ENCODE measurements at regions not wholly inside any gene's neighbourhood (a gene's known extent, or its start where the extent isn't known, plus 50 kb on each side); places are given as distances from the start of the nearest gene placed in this dataset.
"Not testable (repeated sequence)": the region's sequence is repeated elsewhere in the genome, so short reads cannot be mapped to it uniquely, and the experiment has no call there.

DNA sequence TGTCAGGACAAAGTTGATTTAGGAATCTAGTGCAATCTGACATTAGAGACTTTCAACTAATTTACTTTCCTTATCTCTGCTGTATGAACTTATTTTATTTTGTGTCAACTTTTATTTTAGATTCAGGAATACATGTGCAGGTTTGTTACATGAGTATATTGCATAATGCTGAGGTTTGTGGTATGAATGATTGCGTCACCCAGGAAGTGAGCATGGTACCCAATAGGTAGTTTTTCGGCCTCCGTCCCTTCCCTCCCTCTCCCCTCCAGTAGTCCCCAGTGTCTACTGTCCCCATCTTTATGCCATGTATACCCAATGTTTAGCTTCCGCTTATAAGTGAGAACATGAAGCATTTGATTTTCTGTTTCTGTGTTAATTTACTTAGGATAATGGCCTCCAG, 68.7 kb upstream of the TEX13D start:
- TF ChIP-seq, protein P1, sequence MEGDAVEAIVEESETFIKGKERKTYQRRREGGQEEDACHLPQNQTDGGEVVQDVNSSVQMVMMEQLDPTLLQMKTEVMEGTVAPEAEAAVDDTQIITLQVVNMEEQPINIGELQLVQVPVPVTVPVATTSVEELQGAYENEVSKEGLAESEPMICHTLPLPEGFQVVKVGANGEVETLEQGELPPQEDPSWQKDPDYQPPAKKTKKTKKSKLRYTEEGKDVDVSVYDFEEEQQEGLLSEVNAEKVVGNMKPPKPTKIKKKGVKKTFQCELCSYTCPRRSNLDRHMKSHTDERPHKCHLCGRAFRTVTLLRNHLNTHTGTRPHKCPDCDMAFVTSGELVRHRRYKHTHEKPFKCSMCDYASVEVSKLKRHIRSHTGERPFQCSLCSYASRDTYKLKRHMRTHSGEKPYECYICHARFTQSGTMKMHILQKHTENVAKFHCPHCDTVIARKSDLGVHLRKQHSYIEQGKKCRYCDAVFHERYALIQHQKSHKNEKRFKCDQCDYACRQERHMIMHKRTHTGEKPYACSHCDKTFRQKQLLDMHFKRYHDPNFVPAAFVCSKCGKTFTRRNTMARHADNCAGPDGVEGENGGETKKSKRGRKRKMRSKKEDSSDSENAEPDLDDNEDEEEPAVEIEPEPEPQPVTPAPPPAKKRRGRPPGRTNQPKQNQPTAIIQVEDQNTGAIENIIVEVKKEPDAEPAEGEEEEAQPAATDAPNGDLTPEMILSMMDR (conservative IDR thresholded peaks at IDR 0.05; ENCODE audit: low read length), result no peak
- H3K4me3 ChIP-seq (ENCODE audit: low read length), result no peak overlapping the region
- DNase-seq (ENCODE audit: low read depth), result no peak

DNA sequence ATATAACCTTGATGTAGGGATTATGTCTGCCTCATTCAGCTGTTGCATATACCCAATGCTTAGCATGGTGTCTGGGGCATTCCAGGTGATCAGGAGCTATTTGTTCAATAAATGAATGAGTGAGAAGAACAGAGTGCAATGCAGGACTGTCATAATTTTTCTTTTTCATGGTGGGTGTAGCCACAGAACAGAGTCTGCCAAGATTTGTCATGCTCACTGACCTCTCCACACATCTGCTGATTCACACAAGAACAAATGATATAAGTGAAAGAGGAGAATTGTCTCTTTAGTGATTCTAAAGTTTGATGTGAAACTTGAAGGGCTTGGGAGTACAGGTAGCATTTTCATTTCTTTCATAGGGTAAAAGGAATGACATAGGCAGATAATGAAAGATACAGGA, 64.4 kb upstream of the TEX13D start:
- H3K4me3 ChIP-seq (ENCODE audit: low read length), result no peak overlapping the region
- DNase-seq (ENCODE audit: low read depth), result no peak
- TF ChIP-seq, protein P1 (conservative IDR thresholded peaks at IDR 0.05; ENCODE audit: low read length), result no peak

DNA sequence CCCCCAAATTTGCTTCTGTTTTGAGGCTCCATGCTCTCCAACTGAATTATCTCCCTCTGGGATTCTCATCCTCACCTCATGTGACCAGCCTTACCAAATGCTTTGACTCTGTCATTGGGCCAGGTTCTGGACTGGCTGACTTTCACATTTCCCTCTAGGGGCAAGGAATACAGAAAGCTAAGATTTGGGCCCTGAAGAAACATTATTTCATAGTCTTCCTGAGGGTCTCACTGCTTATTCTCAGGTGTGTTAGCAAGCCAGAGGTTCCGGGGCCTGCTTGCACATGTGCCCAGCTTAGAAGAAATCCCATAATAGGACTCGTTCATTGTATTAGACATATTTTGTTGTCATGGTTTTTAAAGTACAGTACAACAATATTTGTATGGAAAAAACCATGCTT, 62.6 kb upstream of the TEX13D start:
- H3K4me3 ChIP-seq (ENCODE audit: low read length), result no peak overlapping the region
- DNase-seq (ENCODE audit: low read depth), result no peak
- TF ChIP-seq, protein P1 (conservative IDR thresholded peaks at IDR 0.05; ENCODE audit: low read length), result no peak

DNA sequence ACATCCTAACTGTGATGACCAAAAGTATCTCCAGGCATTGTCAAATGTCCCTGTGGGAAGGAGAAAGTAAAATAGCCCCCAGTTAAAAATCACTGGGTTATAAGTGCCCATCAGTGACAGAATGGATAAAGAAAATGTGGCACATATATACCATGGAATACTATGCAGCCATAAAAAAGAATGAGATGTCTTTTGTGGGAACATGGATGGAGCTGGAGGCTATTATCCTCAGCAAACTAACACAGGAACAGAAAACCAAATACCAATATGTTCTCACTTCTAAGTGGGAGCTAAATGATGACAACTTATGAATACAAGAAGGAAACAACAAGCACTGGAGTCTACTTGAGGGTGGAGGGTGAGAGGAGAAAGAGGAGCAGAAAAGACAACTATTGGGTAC, 60.9 kb upstream of the TEX13D start:
- DNase-seq (ENCODE audit: low read depth); H3K4me3 ChIP-seq (ENCODE audit: low read length): not testable (repeated sequence)

DNA sequence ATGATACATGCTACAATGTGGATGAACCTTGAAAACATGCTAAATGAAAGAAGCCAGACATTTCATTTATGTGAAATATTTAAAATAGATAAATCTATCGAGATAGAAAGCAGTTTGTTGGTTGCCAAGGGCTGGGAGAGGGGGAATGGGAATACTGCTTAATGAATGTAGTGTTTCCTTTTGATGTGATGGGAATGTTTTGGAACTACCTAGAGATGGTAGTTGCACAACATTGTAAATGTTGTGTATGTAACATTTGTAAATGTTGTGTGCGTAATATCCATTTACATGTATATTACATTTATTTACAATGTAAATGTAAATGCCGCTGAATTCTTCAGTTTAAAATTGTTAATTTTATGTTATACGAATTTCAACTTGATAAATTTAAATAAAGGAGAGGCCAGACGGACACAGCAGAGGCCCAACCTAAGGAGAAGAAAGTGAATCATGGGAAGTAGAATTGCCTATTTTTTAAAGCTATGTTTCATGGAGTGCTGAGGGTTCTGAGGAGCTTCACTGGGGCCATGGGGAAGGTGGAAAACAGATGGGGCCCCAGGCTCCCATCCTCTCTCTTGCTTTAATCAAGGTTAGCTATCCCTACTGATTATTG, 60.0 kb upstream of the TEX13D start:
- TF ChIP-seq, protein P1 (conservative IDR thresholded peaks at IDR 0.05; ENCODE audit: low read length), result no peak
- no peak for DNase-seq (ENCODE audit: low read depth)
- H3K4me3 ChIP-seq (ENCODE audit: low read length), result no peak overlapping the region

DNA sequence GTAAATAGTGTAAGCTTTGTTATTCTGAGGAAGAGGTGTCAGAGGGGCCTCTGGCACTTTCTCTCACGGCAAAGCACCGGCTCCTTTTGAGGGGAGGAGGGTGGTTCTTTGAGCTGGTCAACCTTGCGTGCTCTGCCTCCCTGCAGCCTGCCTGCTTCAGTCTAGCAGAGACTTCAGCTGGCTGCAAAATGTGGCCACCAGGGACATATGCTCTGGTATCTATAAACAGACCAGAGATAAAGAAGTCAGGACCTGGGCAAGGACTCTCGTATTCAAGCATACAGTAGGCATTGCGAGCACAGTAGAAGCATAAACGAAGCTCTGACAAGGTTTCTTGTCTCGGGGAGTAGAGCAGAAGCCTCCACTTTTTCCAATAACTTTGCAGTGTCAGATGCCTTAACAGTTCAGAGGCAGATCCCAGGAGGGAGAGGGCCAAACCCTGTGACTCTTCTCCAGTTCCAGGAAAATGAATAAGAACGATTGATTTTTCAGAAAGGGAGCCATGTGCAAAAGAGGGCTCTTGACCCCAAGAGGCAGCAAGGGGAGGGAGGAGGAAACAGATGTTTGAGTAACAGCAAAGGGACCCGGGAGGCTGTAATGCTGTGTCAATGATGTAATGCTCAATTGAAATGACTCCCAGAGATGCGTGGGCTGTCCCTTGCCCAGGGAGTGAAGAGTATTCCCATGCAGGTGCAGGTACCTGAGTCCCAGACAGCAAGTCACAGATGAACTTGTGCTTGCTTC, 57.9 kb upstream of the TEX13D start:
- no peak overlapping the region for H3K4me3 ChIP-seq (ENCODE audit: low read length)
- DNase-seq (ENCODE audit: low read depth), result no peak
- TF ChIP-seq, protein P1 (conservative IDR thresholded peaks at IDR 0.05; ENCODE audit: low read length), result no peak

DNA sequence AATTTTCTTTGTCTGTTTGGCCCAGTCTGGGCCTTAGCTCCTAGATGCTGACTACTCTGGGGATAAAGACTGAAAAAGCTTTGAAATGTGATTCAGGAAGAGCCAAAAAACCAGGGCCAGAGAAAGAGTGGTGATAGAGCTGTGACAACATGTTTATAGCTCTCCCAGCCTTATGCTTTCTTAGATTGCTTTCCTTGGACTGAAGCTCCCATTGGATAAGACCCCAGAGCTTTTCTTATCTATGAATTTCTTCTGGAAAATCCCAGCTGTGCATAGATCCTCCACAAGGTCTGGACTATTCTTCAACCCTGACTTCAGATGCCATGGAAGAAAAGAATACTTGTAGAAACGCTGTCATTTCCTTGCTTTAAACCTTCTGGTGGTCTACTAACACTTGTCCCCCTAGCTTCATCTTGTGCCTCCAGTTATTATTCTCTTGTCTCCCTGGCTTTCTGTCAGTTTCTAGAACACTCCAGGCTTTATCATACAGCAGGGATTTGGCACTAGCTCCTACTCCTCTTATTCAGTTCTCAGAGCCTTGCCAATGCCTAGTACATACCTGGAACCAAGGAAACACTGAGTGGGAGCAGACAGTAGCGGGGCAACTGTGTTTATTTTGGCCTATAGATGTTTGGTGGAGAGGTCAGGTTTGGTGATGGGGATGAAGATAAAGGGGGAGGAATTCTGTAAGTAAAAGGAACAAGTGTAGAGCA, 57.1 kb upstream of the TEX13D start:
- TF ChIP-seq, protein P1 (conservative IDR thresholded peaks at IDR 0.05; ENCODE audit: low read length), result no peak
- DNase-seq (ENCODE audit: low read depth), result no peak
- H3K4me3 ChIP-seq (ENCODE audit: low read length), result no peak overlapping the region

Measured in AG10803 (cell line).